Adrenal gland (tissue), 9 donors: ENCODE measurements at regions not wholly inside any gene's neighbourhood (a gene's known extent, or its start where the extent isn't known, plus 50 kb on each side); places are given as distances from the start of the nearest gene placed in this dataset.

Experiments used
- DNase-seq, 7 donors: peaks; one replicate each; pipeline ENCODE4 v3.0.0-alpha.2; 2019 to 2020
- H3K27ac ChIP-seq, 5 donors: fragments of 200-600 bp; sonication (generic) in 4 of 5; 1 replicate in 3 of 5; 2 replicates in 2 of 5; pipeline versions ENCODE4 v1.5.1 to v1.8.0; 2016 to 2020; ENCODE audit warnings: mild to moderate bottlenecking in 1 of 5
- H3K27me3 ChIP-seq: fragments of 200-600 bp; 2 replicates; pipeline ENCODE4 v1.8.0; 2021
- H3K36me3 ChIP-seq, 2 donors: fragments of 200-600 bp; replicated peaks in 1 of 2; 1 replicate in 1 of 2; 2 replicates in 1 of 2; pipeline versions ENCODE4 v1.5.1 to v1.8.0; 2018 to 2022
- H3K4me1 ChIP-seq, 2 donors: fragments of 200-600 bp; replicated peaks in 1 of 2; 1 replicate in 1 of 2; 2 replicates in 1 of 2; pipeline versions ENCODE4 v1.5.1 to v1.8.0; 2018 to 2021
- H3K4me3 ChIP-seq, 4 donors: fragments of 200-600 bp; sonication (generic) in 3 of 4; one replicate each; pipeline ENCODE4 v1.5.1; 2016 to 2018
- H3K9me3 ChIP-seq, 3 donors: fragments of 200-600 bp; sonication (generic) in 1 of 3; replicated peaks in 1 of 3; 1 replicate in 2 of 3; 2 replicates in 1 of 3; pipeline versions ENCODE4 v1.5.1 to v1.8.0; 2016 to 2021
- CTCF ChIP-seq, 6 experiments: fragments of 450-650 bp in 4 of 6; fragments of 200-600 bp in 2 of 6; sonication (generic) in 1 of 6; IDR thresholded peaks; 1 replicate in 5 of 6; 2 replicates in 1 of 6; pipeline versions ENCODE4 v1.5.1 to v1.8.0; 2016 to 2021; ENCODE audit warnings: antibody characterized with exemption in 6 of 6, mild to moderate bottlenecking in 2 of 6, moderate library complexity in 1 of 6
- POLR2A ChIP-seq, 2 donors: fragments of 450-650 bp; IDR thresholded peaks; one replicate each; pipeline ENCODE4 v1.6.1; 2017; ENCODE audit warnings: antibody characterized with exemption in 2 of 2, mild to moderate bottlenecking in 2 of 2, moderate library complexity in 1 of 2
- WGBS, 4 donors: extraction: QIAGEN DNeasy Blood & Tissue Kit in 2 of 4; methylation state at CpG; one replicate each; pipeline versions ENCODE4 v1.1.5 to v1.1.7; 2013 to 2017; 5-methylcytosine and 5-hydroxymethylcytosine counted together
- intact Hi-C, 2 donors: fragments of 100-400 bp; cut with DNase I; formaldehyde crosslinking; loops; one replicate each; pipeline versions ENCODE4 v1.14.1 to v1.15.0; 2022 to 2023
- donor health status: healthy with polysubstance abuse.
- donor health status: Bipolar disorder and iron deficiency.
- donor health status: DM: yes; HTN: yes; CAD: no.
- donor health status: DM: no; HTN: no; CAD: no.
- donor health status: DM: no; HTN: no; CAD: no.

DNA sequence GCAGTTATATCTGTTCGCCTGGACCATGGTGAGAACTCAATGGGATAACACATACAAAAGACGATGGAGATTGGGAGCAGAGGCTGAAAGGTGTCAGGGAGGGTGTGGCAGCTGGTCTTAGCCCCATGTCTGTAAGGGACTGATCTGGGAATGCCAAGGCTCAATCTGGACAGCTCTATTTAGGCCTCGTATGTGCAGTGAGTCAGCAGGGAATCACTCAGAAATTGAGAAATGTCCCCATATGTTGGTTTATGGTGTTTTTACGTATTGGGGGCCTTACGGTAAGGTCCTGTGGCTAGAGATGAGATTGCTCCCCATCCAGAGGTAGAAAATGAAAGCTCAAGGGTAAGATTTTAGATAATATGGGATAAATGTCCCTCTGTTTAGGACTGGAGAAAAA lies 71.4 kb upstream of the TTC29 start:
- Histone ChIP-seq H3K4me3 (no peak overlapping the region), H3K36me3 (no peaks in the 10 kb centered on the region), H3K4me1 (no peaks in the 10 kb centered on the region), H3K27ac (no peak overlapping the region), H3K9me3 (no peaks in the 10 kb centered on the region), H3K27me3 (no peaks in the 10 kb centered on the region)
- TF ChIP-seq CTCF (IDR thresholded peaks at IDR 0.05): no peak
- TF ChIP-seq POLR2A (IDR thresholded peaks at IDR 0.05): no peak
- no peak for DNase-seq
- intact Hi-C loops: loop anchor here in 1 of 2 donors (10.0 kb wide), 1 partner anchor 78 kb away; no protein-coding TSS in a partner anchor
- 72 to 76% (median 75%) methylated on average over 5 of the region's 5 CpGs for WGBS, 4 donors

GRCh38 chr4:147019091-147019490 lies 73.4 kb upstream of the TTC29 start:
- intact Hi-C loops: loop anchor here in 1 of 2 donors (10.0 kb wide), 1 partner anchor 76 kb away; no protein-coding TSS in a partner anchor
- TF ChIP-seq CTCF (IDR thresholded peaks at IDR 0.05) (peak; percentile 27 to 64 (median 53)), POLR2A (IDR thresholded peaks at IDR 0.05) (no peak)
- DNase-seq: peak; percentile 29 to 76 (median 59)
- H3K36me3 ChIP-seq: no peaks in the 10 kb centered on the region
- H3K27ac ChIP-seq: no peak overlapping the region
- no peak overlapping the region for H3K4me3 ChIP-seq
- no peaks in the 10 kb centered on the region for H3K27me3 ChIP-seq
- H3K4me1 ChIP-seq: no peaks in the 10 kb centered on the region
- no peaks in the 10 kb centered on the region for H3K9me3 ChIP-seq
- 52 to 71% (median 58%) methylated on average over 2 of the region's 2 CpGs for WGBS, 4 donors

GRCh38 chr4:147020456-147020855 lies 74.8 kb upstream of the TTC29 start:
- 71 to 86% (median 82%) methylated on average over 4 of the region's 4 CpGs for WGBS, 4 donors
- H3K4me3 ChIP-seq: no peak overlapping the region
- intact Hi-C loops: no loop called here
- H3K27me3 ChIP-seq: no peaks in the 10 kb centered on the region
- no peaks in the 10 kb centered on the region for H3K36me3 ChIP-seq
- DNase-seq: no peak
- no peaks in the 10 kb centered on the region for H3K4me1 ChIP-seq
- TF ChIP-seq CTCF (IDR thresholded peaks at IDR 0.05): no peak
- no peak for TF ChIP-seq POLR2A (IDR thresholded peaks at IDR 0.05)
- no peak overlapping the region for H3K27ac ChIP-seq
- H3K9me3 ChIP-seq: no peaks in the 10 kb centered on the region

- no peak overlapping the region for H3K27ac ChIP-seq
- H3K36me3 ChIP-seq: no peaks in the 10 kb centered on the region
- H3K27me3 ChIP-seq: no peaks in the 10 kb centered on the region
- H3K4me1 ChIP-seq: no peaks in the 10 kb centered on the region
- H3K9me3 ChIP-seq: no peaks in the 10 kb centered on the region
- no peak for DNase-seq
- no peak overlapping the region for H3K4me3 ChIP-seq
- intact Hi-C loops: no loop called here
- WGBS, 4 donors: 66 to 79% (median 68%) methylated on average over 2 of the region's 2 CpGs
- TF ChIP-seq POLR2A (IDR thresholded peaks at IDR 0.05): no peak
- no peak for TF ChIP-seq CTCF (IDR thresholded peaks at IDR 0.05)
Measured at GRCh38 chr4:147025042-147025441, 79.4 kb upstream of the TTC29 start.
